ENCODE measurements at regions not wholly inside any gene's neighbourhood (a gene's known extent, or its start where the extent isn't known, plus 50 kb on each side); places are given as distances from the start of the nearest gene placed in this dataset.
"Not testable (repeated sequence)": the region's sequence is repeated elsewhere in the genome, so short reads cannot be mapped to it uniquely, and the experiment has no call there.

GRCh38 chr4:9604893-9605190 lies 160.6 kb downstream of the DEFB131A start:
- DNase-seq = not testable (repeated sequence)

DNA sequence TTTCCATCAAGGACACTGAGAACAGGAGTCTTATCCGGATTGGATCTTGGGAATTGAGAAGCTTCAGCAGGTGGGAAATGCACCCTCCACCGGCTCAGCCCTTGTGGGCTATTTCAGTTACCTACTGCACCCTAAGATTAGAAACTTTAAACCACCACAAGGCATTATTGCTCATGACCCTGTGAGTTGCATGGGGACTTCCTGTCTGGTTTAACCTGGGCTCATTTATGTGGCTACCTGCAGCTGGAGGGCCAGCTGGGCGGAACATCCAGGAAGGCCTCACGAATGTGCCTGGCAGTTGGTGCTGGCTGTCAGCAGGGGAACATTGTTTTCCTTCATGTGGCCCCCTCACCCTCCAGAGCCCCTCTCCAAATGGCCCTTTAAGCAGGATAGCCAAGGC lies 164.1 kb downstream of the DEFB131A start:
- no peak for DNase-seq

GRCh38 chr4:9610321-9610720 lies 166.1 kb downstream of the DEFB131A start:
- not testable (repeated sequence) for DNase-seq

- DNase-seq = no peak
Measured at GRCh38 chr4:9611101-9611500, 166.9 kb downstream of the DEFB131A start.

DNA sequence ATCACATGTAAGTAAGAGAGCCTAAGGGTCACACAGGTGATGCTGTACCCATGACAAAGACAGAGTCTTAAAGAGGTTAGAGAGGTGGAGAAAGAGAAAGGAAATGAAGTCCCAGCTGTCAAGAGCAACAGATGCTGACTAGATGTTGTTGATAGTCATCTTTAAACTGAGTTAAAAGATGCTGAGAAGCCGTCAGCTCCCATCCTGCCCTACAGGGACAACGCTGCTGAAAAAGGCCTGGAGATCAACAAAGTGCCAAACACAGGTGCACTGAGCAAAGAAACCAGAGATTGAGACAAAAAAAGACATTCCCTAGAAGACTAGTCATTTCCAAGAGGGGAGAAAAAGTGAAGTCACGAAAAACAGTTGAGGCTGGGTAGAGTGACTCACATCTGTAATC lies 145.0 kb upstream of the DRD5 start:
- DNase-seq = not testable (repeated sequence)

GRCh38 chr4:9659678-9660077 lies 121.8 kb upstream of the DRD5 start:
- not testable (repeated sequence) for DNase-seq

DNA sequence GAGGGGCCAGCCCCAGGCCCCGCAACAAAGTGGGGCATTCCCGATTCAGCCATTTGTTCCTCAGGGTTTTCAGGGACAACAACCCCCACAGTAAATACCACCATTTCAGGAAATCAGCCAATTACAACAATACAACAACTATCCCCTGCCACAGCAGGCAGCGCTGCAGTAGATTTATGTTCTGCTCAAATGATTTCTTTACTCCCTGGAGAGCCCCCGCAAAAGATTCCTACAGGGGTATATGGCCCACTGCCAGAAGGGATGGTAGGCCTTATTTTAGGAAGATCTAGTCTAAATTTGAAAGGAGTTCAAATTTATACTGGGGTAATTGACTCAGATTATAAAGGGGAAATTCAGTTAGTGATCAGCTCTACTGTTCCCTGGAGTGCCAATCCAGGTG lies 120.5 kb upstream of the DRD5 start:
- not testable (repeated sequence) for DNase-seq

DNA sequence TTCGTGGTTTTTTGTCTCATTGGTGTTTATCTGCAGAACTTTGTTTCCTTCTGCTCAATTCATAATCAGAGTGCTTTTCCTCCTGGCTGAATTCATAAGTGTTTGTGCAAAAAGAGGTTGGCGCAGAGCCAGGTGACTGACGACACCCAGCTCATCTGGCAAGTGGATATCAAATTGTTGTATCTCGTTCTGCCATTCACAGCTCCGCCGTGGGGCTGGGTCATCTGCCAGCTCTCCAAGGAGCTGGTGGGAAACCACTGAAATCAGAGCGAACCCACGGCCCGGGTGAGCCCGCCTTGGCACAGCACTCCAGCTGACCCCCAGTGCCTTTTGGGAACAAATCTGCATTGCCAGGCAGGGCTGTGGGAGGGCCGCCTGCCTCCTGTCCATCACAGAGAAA lies 110.7 kb upstream of the DRD5 start:
- peak; percentile 32 for DNase-seq

- not testable (repeated sequence) for DNase-seq
Measured at GRCh38 chr4:9677357-9677756, 104.1 kb upstream of the DRD5 start.

DNA sequence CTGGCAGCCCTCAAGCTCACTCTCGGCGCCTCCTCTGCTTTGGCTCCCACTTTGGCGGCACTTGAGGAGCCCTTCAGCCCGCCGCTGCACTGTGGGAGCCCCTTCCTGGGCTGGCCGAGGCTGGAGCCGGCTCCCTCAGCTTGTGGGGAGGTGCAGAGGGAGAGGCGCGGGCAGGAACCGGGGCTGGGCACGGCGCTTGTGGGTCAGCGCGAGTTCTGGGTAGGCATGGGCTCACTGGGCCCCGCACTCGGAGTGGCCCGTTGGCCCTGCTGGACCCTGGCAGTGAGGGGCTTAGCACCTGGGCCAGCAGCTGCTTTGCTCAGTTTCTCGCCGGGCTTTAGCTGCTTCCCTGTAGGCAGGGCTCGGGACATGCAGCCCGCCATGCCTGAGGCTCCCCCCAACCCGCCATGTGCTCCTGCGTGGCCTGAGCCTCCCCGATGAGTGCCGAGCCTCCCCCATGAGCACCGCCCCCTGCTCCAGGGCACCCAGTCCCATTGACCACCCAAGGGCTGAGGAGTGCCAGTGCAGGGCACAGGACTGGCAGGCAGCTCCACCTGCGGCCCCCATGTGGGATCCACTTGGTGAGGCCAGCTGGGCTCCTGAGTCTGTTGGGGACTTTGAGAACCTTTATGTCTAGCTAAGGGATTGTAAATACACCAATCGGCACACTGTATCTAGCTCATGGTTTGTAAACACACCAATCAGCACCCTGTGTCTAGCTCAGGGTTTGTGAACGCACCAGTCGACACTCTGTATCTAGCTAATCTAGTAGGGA lies 101.5 kb upstream of the DRD5 start:
- DNase-seq = no peak

- DNase-seq = not testable (repeated sequence)
Measured at GRCh38 chr4:9683174-9683573, 98.3 kb upstream of the DRD5 start.

- peak; percentile 19 for DNase-seq
Measured at GRCh38 chr4:9685016-9685415, 96.4 kb upstream of the DRD5 start.

- peak; percentile 5 for DNase-seq
Measured at GRCh38 chr4:9685692-9686091, 95.7 kb upstream of the DRD5 start.

GRCh38 chr4:9690636-9691237 lies 90.7 kb upstream of the DRD5 start:
- DNase-seq = not testable (repeated sequence)

GRCh38 chr4:9691238-9692065 lies 90.0 kb upstream of the DRD5 start:
- DNase-seq = peak; percentile 85

DNA sequence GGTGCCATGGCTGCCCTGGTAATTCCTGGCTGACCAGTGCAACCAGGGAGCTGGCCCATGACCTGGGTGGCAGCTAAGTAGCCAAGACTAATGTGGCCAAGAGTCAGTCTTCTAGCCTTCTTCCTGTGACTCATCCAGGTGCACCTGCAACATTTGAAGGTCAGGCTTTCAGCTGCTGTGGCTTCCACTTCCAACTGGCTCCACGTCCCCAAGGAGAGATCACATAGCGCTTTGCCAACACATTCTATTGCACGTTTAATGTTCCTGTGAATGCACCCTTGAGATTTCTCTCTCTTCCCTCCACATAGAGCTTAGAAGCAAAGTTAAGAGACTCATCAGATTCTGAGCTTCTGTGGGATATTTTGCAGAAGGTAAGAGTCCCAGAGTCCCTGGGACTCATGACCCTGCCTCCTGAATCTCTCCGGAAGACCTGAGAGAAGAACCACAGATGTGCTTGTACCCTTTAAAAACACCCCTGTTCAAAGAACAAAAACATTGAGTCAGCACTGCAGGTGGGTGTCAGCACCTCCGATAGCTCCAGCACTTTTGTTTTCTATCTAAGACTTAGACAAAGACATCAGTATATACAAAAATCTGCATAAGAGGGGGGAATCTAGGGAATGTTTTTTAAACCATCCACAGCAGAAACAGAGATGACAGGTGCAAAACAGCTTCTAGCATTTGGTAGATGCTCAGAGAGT lies 88.5 kb upstream of the DRD5 start:
- DNase-seq = not testable (repeated sequence)

DNA sequence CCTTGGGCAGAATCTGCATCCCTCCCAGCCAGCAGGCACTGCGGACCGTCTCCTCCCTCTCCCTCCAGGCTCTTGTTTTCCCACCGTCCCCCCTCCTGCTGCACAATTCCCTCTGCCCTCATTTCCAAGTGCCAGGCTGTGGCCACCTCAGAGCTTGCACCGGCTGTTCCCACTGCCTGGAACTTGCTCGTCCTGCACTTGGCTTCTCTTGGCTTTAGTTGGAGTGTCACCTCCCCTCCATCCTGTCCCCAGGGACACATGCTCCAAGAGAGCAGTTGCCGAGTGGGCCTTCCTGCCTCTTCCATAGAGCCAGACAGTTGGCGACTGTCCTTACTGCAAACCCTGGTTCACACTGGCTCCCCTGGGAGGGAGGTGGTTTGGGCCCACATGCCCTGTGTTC lies 87.0 kb upstream of the DRD5 start:
- not testable (repeated sequence) for DNase-seq

GRCh38 chr4:9695994-9696393 lies 85.4 kb upstream of the DRD5 start:
- peak; percentile 13 for DNase-seq

DNA sequence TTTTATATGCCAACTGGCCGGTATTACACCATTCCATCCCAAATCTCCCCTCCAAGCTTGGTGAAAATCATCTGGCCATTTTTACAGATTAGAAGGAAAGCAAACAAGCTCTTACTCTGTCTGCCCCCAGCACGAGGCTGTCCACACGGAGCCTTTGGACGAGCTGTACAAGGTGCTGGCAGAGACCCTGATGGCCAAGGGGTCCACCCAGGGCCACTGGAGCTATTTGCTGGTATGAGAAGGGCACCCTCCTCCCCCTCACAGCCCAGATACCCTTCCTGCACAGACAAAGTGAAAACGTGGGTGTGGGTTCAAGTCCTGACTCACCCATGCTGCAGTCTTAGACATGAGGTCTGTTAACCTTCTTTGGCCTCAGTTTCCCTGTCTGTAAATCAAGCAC lies 84.9 kb upstream of the DRD5 start:
- DNase-seq = not testable (repeated sequence)

DNA sequence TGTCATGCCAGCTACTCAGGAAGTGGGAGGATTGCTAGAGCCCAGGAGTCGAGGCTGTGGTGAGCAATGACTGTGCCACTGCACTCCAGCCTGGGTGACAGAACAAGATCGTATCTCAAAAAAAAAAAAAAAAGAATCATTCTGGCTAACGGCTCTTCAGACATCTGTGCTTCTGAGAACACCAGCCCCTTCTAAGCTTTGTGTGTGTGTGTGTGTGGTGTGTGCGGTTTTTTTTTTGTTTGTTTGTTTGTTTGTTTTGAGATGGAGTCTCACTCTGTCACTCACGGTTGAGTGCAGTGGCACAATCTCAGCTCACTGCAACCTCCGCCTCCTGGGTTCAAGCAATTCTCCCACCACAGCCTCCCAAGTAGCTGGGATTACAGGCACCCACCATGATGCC lies 79.4 kb upstream of the DRD5 start:
- not testable (repeated sequence) for DNase-seq

DNA sequence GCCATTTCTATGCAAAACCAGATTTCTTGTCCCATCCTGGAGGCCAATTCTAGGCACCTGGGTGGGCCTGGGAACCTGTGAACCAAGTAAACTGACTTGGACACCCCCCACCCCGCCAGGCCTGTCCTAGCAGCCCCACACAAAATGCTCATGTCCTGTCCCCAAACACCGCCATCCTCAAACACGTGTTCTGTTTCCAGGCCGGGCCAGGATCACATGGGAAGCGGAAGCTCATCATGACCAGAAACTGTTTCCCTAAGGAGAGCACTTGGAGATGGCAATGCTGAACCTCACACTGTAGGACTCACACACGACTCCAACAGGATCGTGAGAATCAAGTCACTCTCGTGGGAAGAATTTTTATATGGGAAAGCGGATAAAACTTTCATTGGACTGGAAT lies 78.7 kb upstream of the DRD5 start:
- DNase-seq = not testable (repeated sequence)

DNA sequence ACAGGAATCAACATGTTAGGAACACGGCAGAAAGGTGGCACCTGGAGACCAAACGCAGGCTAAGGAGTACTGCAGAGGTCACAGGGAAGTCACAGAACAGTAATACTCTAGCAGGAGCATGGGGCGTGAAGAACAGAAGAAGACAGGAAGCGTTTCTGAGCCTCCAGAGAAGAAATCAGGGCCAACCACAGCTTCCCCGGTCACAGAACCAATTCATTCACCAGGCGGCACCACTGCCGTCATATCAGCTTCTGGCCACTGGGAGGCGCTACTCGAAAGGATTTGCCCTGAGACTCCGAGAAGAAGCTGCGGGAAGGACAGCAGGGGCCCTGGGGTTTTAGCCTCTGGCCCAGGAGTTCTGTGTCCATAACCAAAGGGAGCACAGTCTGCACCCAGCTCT lies 78.0 kb upstream of the DRD5 start:
- peak; percentile 87 for DNase-seq

DNA sequence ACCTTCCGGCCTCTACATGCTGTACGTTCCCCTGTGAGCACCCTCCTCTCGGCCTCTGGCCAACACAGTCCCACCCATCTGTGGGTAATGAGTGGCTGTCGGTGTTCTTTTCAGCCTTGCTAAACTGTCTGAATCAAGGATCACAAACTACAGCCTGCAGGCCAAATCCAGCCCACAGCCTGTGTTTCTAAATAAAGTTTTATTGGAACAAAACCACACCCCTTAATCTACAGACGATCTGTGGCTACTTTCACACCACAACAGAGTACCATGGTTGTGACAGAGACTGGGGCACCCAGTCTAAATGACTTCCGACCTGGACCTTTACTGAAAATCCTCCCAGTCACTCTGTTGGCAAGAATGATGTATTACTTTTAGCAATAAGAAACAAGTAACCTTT lies 77.3 kb upstream of the DRD5 start:
- not testable (repeated sequence) for DNase-seq
